ENCODE measurements at regions not wholly inside any gene's neighbourhood (a gene's known extent, or its start where the extent isn't known, plus 50 kb on each side); places are given as distances from the start of the nearest gene placed in this dataset.
"Not testable (repeated sequence)": the region's sequence is repeated elsewhere in the genome, so short reads cannot be mapped to it uniquely, and the experiment has no call there.

DNA sequence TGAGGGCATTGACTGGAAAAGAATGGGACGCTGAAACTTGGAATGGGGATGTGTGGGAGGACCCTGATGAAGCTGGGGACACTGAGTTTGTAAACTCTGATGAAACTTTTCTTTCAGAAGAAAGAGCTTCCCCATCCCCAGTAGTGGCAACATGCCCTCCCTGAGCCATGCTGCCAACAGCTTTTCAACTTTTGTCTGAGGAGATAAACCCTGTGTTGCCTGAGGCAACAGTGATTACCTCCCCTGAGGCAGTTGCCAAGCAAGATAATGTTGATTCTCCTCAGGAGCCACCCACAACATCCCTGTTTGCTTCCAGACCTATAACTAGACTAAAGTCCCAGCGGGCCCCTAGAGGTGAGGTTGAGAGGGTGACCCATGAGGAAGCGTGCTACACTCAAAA lies 134.2 kb upstream of the DAB1 start:
- not testable (repeated sequence) for TF ChIP-seq CTCF (IDR thresholded peaks at IDR 0.05; ENCODE audit: borderline replicate concordance, extremely low read depth, low read length, poor library complexity, severe bottlenecking); EZH2 (IDR thresholded peaks at IDR 0.05; ENCODE audit: borderline replicate concordance, low read depth, low read length, severe bottlenecking)

Measured in DND-41 (cell line).